D721Med (cell line): ENCODE measurements at regions not wholly inside any gene's neighbourhood (a gene's known extent, or its start where the extent isn't known, plus 50 kb on each side); places are given as distances from the start of the nearest gene placed in this dataset.
"Not testable (repeated sequence)": the region's sequence is repeated elsewhere in the genome, so short reads cannot be mapped to it uniquely, and the experiment has no call there.

Source experiments
- DNase-seq: peaks from one replicate; pipeline ENCODE4 v3.0.0; 2011; ENCODE audit warnings: low spot score; ENCODE audit not compliant: insufficient read length
- FAIRE-seq: peaks from 2 replicates; lab custom pipeline; 2011; peaks lifted over from hg19 to GRCh38; lab: Jason Lieb, UNC
- CTCF ChIP-seq: IDR thresholded peaks from 2 replicates; pipeline ENCODE4 v1.5.1; 2012; ENCODE audit warnings: mild to moderate bottlenecking, control low read depth; ENCODE audit not compliant: insufficient read depth; ENCODE audit errors: missing control alignments

DNA sequence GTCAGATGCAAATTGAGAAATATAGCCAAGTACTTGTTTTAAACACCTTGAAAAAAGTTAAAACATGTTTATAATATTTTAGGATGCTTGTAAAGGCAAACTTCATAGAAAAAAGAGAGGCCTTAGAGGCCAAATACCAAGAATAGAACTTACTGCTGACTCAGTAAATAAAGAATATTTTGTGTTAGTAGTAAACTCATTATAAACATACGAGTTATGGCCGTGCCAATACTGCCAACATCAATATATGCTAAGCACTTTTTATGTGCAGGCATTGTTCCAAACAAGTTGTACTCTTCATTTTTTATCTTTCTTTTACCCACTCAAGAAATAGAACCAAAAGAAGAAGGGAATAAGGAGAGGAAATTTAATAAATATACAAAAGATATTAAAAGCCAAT, 705.9 kb upstream of the NCAM2 start:
- FAIRE-seq (no peak), DNase-seq (no peak)
- no peak for TF ChIP-seq CTCF

DNA sequence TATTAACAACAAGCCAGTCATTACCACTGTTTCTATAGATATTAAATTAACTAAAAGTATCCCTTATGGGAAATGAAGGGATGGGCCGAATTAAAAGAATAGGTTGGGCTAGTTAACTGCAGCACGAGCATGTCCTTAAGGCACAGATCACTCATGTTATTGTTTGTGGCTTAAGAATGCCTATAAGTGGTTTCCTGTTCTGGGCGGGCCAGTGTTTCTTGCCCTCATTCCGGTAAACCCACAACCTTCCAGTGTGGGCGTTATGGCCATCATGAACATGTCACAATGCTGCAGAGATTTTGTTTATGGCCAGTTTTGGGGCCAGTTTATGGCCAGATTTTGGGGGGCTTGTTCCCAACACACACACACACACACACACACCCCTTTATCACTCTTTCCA, 705.4 kb upstream of the NCAM2 start:
- FAIRE-seq, DNase-seq: not testable (repeated sequence)

DNA sequence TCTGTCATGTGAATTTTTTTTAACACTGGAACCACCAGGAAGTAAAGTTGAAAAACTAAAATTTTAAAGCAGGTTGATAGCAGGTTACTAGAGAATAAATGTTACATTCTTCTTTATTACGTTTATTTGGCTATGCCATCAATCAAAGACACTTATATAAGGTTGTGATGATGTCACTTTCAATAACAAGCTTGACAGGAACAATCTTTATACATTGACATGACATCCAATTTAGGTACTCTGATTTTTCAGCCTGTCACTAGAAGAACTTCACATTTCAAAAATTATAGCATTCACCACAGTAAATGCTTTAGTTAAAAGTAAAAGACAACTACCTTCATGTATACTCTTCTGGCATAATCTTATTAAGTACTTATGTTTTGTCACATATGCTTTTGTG, 696.8 kb upstream of the NCAM2 start:
- DNase-seq: no peak
- no peak for FAIRE-seq
- no peak for TF ChIP-seq CTCF

DNA sequence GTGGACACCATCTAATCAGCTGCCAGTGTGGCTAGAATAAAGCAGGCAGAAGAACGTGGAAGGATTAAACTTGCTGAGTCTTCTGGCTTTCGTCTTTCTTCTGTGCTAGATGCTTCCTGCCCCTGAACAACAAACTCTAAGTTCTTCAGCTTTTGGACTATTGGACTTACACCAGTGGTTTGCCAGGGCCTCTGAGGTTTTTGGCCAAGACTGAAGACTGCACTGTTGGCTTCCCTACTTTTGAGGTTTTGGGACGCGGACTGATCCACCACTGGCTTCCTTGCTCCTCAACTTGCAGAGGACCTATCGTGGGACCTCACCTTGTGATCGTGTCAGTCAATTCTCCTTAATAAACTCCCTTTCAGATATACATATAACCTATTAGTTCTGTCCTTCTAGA, 696.1 kb upstream of the NCAM2 start:
- TF ChIP-seq CTCF: no peak
- no peak for FAIRE-seq
- DNase-seq: no peak

GRCh38 chr21:20306836-20307235, 691.4 kb upstream of the NCAM2 start:
- FAIRE-seq (no peak), DNase-seq (no peak)
- TF ChIP-seq CTCF: no peak

GRCh38 chr21:20308586-20309315, 689.5 kb upstream of the NCAM2 start:
- no peak for TF ChIP-seq CTCF
- DNase-seq (no peak), FAIRE-seq (no peak)

DNA sequence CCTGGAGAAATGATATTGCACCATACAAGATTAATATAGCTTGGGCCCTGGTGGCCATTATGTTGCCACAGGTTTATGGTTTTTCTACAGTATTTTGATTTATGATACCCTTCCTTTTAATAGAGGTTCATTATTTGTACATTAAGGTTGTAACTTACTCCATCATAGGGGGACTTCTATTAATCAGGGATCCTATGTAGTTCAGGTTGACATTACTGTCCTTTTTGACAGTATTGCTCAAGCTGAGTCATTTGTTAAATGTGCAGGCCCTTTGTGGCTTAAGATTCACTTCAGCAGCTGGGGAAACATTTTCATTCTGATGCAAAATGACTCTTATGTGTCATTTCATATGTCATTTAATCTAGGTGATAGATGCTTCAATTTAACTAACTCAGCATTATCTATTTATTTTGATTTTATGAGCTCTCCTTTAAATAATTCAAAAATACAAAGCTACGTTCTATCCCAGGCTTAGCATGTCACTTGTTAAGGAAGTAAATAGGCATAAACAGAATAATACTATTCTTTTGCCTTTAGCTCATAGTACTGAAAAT, 686.9 kb upstream of the NCAM2 start:
- no peak for FAIRE-seq
- DNase-seq: no peak
- no peak for TF ChIP-seq CTCF
